ENCODE measurements at regions not wholly inside any gene's neighbourhood (a gene's known extent, or its start where the extent isn't known, plus 50 kb on each side); places are given as distances from the start of the nearest gene placed in this dataset.

- Histone ChIP-seq H3K4me3 (ENCODE audit: low read length) (no peak overlapping the region), H3K4me1 (ENCODE audit: low read length) (no peaks in the 10 kb centered on the region), H2AFZ (ENCODE audit: low read length) (no peak overlapping the region), H3K4me2 (ENCODE audit: low read depth, low read length) (no peak overlapping the region), H3F3A (ENCODE audit: insufficient read depth, low read length) (no peaks in the 10 kb centered on the region), H3K27ac (ENCODE audit: low read length) (no peak overlapping the region), H3K36me3 (replicated peaks; ENCODE audit: insufficient read depth, low read length) (no peaks in the 10 kb centered on the region), H3K79me2 (ENCODE audit: low read length) (no peaks in the 10 kb centered on the region), H3K9ac (ENCODE audit: low read length) (no peak overlapping the region), H3K9me3 (replicated peaks; ENCODE audit: insufficient read depth, low read length) (no peaks in the 10 kb centered on the region), H3K9me2 (replicated peaks; ENCODE audit: insufficient read depth, low read length) (no peaks in the 10 kb centered on the region), H3K27me3 (replicated peaks; ENCODE audit: insufficient read depth, low read length) (no peaks in the 10 kb centered on the region), H4K20me1 (ENCODE audit: insufficient read depth, low read length) (no peaks in the 10 kb centered on the region)
- no peak for DNase-seq
- TF ChIP-seq EZH2phosphoT487 (IDR thresholded peaks at IDR 0.05; ENCODE audit: low read length) (no peak), EZH2 (optimal IDR thresholded peaks at IDR 0.05; ENCODE audit: low read depth, low read length) (no peak), CTCF (IDR thresholded peaks at IDR 0.05; ENCODE audit: low read length) (no peak)
These were observed 191.8 kb downstream of the TMEM114 start for GRCh38 chr16:8398548-8398947.

GRCh38 chr16:8397223-8397622 is 193.1 kb downstream of the TMEM114 start:
- no peaks in the 10 kb centered on the region for H3K79me2 ChIP-seq (ENCODE audit: low read length)
- TF ChIP-seq CTCF (IDR thresholded peaks at IDR 0.05; ENCODE audit: low read length) (no peak), EZH2phosphoT487 (IDR thresholded peaks at IDR 0.05; ENCODE audit: low read length) (no peak), EZH2 (optimal IDR thresholded peaks at IDR 0.05; ENCODE audit: low read depth, low read length) (no peak)
- DNase-seq, result no peak
- H3K9me2 ChIP-seq (replicated peaks; ENCODE audit: insufficient read depth, low read length), result no peaks in the 10 kb centered on the region
- H3K27ac ChIP-seq (ENCODE audit: low read length), result no peak overlapping the region
- H3K36me3 ChIP-seq (replicated peaks; ENCODE audit: insufficient read depth, low read length), result no peaks in the 10 kb centered on the region
- H3K9ac ChIP-seq (ENCODE audit: low read length), result no peak overlapping the region
- no peak overlapping the region for H2AFZ ChIP-seq (ENCODE audit: low read length)
- H3F3A ChIP-seq (ENCODE audit: insufficient read depth, low read length), result no peaks in the 10 kb centered on the region
- no peaks in the 10 kb centered on the region for H3K4me1 ChIP-seq (ENCODE audit: low read length)
- no peaks in the 10 kb centered on the region for H3K27me3 ChIP-seq (replicated peaks; ENCODE audit: insufficient read depth, low read length)
- no peaks in the 10 kb centered on the region for H4K20me1 ChIP-seq (ENCODE audit: insufficient read depth, low read length)
- no peak overlapping the region for H3K4me2 ChIP-seq (ENCODE audit: low read depth, low read length)
- H3K4me3 ChIP-seq (ENCODE audit: low read length), result no peak overlapping the region
- no peaks in the 10 kb centered on the region for H3K9me3 ChIP-seq (replicated peaks; ENCODE audit: insufficient read depth, low read length)

- Histone ChIP-seq H3K9me2 (replicated peaks; ENCODE audit: insufficient read depth, low read length) (no peaks in the 10 kb centered on the region), H4K20me1 (ENCODE audit: insufficient read depth, low read length) (no peaks in the 10 kb centered on the region), H3K36me3 (replicated peaks; ENCODE audit: insufficient read depth, low read length) (no peaks in the 10 kb centered on the region), H3K79me2 (ENCODE audit: low read length) (no peaks in the 10 kb centered on the region), H3K27ac (ENCODE audit: low read length) (no peak overlapping the region), H3F3A (ENCODE audit: insufficient read depth, low read length) (no peaks in the 10 kb centered on the region), H3K4me1 (ENCODE audit: low read length) (no peaks in the 10 kb centered on the region), H3K4me2 (ENCODE audit: low read depth, low read length) (no peak overlapping the region), H2AFZ (ENCODE audit: low read length) (no peak overlapping the region), H3K9me3 (replicated peaks; ENCODE audit: insufficient read depth, low read length) (no peaks in the 10 kb centered on the region), H3K27me3 (replicated peaks; ENCODE audit: insufficient read depth, low read length) (no peaks in the 10 kb centered on the region), H3K4me3 (ENCODE audit: low read length) (no peak overlapping the region), H3K9ac (ENCODE audit: low read length) (no peak overlapping the region)
- TF ChIP-seq EZH2phosphoT487 (IDR thresholded peaks at IDR 0.05; ENCODE audit: low read length), result no peak
- TF ChIP-seq CTCF (IDR thresholded peaks at IDR 0.05; ENCODE audit: low read length), result no peak
- TF ChIP-seq EZH2 (optimal IDR thresholded peaks at IDR 0.05; ENCODE audit: low read depth, low read length), result no peak
- DNase-seq, result no peak
These were observed 193.8 kb downstream of the TMEM114 start for GRCh38 chr16:8396463-8396862.

Data from MM.1S (cell line).